B cell (primary cell): ENCODE measurements at regions not wholly inside any gene's neighbourhood (a gene's known extent, or its start where the extent isn't known, plus 50 kb on each side); places are given as distances from the start of the nearest gene placed in this dataset.

Source experiments
- ATAC-seq: fragments of 200-7000 bp; cut with Tn5 transposase; one replicate; pipeline ENCODE4 v1.10.0; 2021; ENCODE audit warnings: low read depth, mild to moderate bottlenecking, moderate number of reproducible peaks, moderate library complexity
- CTCF ChIA-PET: fragments of 350-600 bp; sonication (Branson Sonifier 250); formaldehyde crosslinking; loops from one replicate; lab custom pipeline; 2021; ENCODE audit warnings: antibody characterized with exemption, inconsistent platforms; lab: Charles Lee
- POLR2A ChIA-PET: fragments of 350-600 bp; sonication (Branson Sonifier 250); formaldehyde crosslinking; loops from one replicate; lab custom pipeline; 2021; ENCODE audit warnings: antibody characterized with exemption; lab: Charles Lee
- DNase-seq: peaks from one replicate; pipeline ENCODE4 v3.0.0; 2013
- H2AFZ ChIP-seq: 2 replicates; pipeline ENCODE4 v1.6.1; 2012; ENCODE audit warnings: mild to moderate bottlenecking, low read depth, low read length; ENCODE audit not compliant: insufficient read depth, poor library complexity, severe bottlenecking
- H3K27ac ChIP-seq, 2 donors: 1 replicate in 1 of 2; 2 replicates in 1 of 2; pipeline ENCODE4 v1.5.1; 2012 to 2013; ENCODE audit warnings: low read length in 2 of 2, mild to moderate bottlenecking in 2 of 2, moderate library complexity in 1 of 2
- H3K27me3 ChIP-seq, 4 experiments: fragments of 200-600 bp in 1 of 4; sonication (generic) in 1 of 4; replicated peaks in 1 of 4; 1 replicate in 2 of 4; 2 replicates in 2 of 4; pipeline versions ENCODE4 v1.6.1 to v1.7.0; 2013 to 2016; ENCODE audit warnings: low read length in 3 of 4, mild to moderate bottlenecking in 2 of 4, mixed read lengths in 1 of 4, moderate library complexity in 1 of 4; ENCODE audit not compliant: insufficient read depth in 4 of 4, control insufficient read depth in 3 of 4; ENCODE audit errors: control extremely low read depth in 1 of 4
- H3K36me3 ChIP-seq, 2 experiments: replicated peaks in 1 of 2; 1 replicate in 1 of 2; 2 replicates in 1 of 2; pipeline versions ENCODE4 v1.6.1 to v1.7.1; 2013; ENCODE audit warnings: low read length in 1 of 2; ENCODE audit not compliant: insufficient read depth in 2 of 2, control insufficient read depth in 1 of 2; ENCODE audit errors: control extremely low read depth in 1 of 2, extremely low read depth in 1 of 2
- H3K4me1 ChIP-seq, 2 donors: fragments of 200-600 bp in 1 of 2; sonication (generic) in 1 of 2; 1 replicate in 1 of 2; 2 replicates in 1 of 2; pipeline versions ENCODE4 v1.5.1 to v1.6.1; 2013 to 2017; ENCODE audit warnings: low read length in 2 of 2; ENCODE audit not compliant: control insufficient read depth in 2 of 2, insufficient read depth in 2 of 2
- H3K4me2 ChIP-seq: replicated peaks from 2 replicates; pipeline ENCODE3; 2012; ENCODE audit warnings: mild to moderate bottlenecking, low read depth, low read length; ENCODE audit not compliant: poor library complexity, severe bottlenecking
- H3K4me3 ChIP-seq, 5 experiments: fragments of 200-600 bp in 1 of 5; sonication (generic) in 1 of 5; 1 replicate in 3 of 5; 2 replicates in 2 of 5; pipeline versions ENCODE4 v1.5.1 to v1.7.0; 2011 to 2016; ENCODE audit warnings: low read length in 4 of 5, mild to moderate bottlenecking in 4 of 5, low read depth in 2 of 5, control low read depth in 1 of 5, moderate library complexity in 1 of 5; ENCODE audit not compliant: insufficient read depth in 1 of 5; ENCODE audit errors: control extremely low read depth in 1 of 5, extremely low read depth in 1 of 5
- H3K79me2 ChIP-seq: fragments of 200-600 bp; sonication (generic); one replicate; pipeline ENCODE4 v1.6.0; 2016; ENCODE audit warnings: low read length; ENCODE audit not compliant: control insufficient read depth, insufficient read depth
- H3K9ac ChIP-seq: fragments of 200-600 bp; sonication (generic); 2 replicates; pipeline ENCODE4 v1.6.1; 2017; ENCODE audit warnings: mild to moderate bottlenecking, low read length, moderate library complexity
- H3K9me3 ChIP-seq, 3 donors: one replicate each; pipeline versions ENCODE4 v1.6.1 to v1.7.1; 2013; ENCODE audit warnings: low read length in 2 of 3; ENCODE audit not compliant: control insufficient read depth in 2 of 3, insufficient read depth in 1 of 3; ENCODE audit errors: control extremely low read depth in 1 of 3
- H4K20me1 ChIP-seq: 2 replicates; pipeline ENCODE4 v1.6.0; 2012; ENCODE audit warnings: mild to moderate bottlenecking, low read length; ENCODE audit not compliant: insufficient read depth, control insufficient read depth, poor library complexity, severe bottlenecking
- H3K27ac Mint-ChIP-seq: one replicate; pipeline ENCODE4 v1.8.0; 2021; ENCODE audit warnings: mixed read lengths
- H3K27me3 Mint-ChIP-seq: one replicate; pipeline ENCODE4 v1.8.0; 2021; ENCODE audit warnings: mixed read lengths
- H3K4me1 Mint-ChIP-seq: one replicate; pipeline ENCODE4 v1.8.0; 2021; ENCODE audit warnings: mixed read lengths
- H3K4me3 Mint-ChIP-seq: one replicate; pipeline ENCODE4 v1.8.0; 2021; ENCODE audit warnings: mixed read lengths
- H3K9me3 Mint-ChIP-seq: one replicate; pipeline ENCODE4 v1.8.0; 2022; ENCODE audit warnings: mixed read lengths; ENCODE audit not compliant: insufficient read depth
- CTCF ChIP-seq: fragments of 200-600 bp; IDR thresholded peaks from one replicate; pipeline ENCODE4 v1.8.0; 2022; ENCODE audit warnings: antibody characterized with exemption, mild to moderate bottlenecking
- EZH2 ChIP-seq: IDR thresholded peaks from 2 replicates; pipeline ENCODE4 v1.6.1; 2012; ENCODE audit warnings: borderline replicate concordance, low read depth, mild to moderate bottlenecking, moderate library complexity, low read length; ENCODE audit not compliant: insufficient read depth, poor library complexity, severe bottlenecking
- WGBS: methylation state at CpG from one replicate; pipeline ENCODE4 v1.1.5; 2013; ENCODE audit warnings: missing lambda C conversion rate; ENCODE audit not compliant: insufficient coverage; 5-methylcytosine and 5-hydroxymethylcytosine counted together
- intact Hi-C: fragments of 100-400 bp; cut with micrococcal nuclease; formaldehyde crosslinking; loops from one replicate; pipeline ENCODE4 v1.10.0; 2022

GRCh38 chr9:8027351-8027750 lies 227.8 kb upstream of the DMAC1 start:
- H3K27ac ChIP-seq = no peak overlapping the region
- H3K27me3 Mint-ChIP-seq = peaks cover 4% of the 10 kb centered on the region
- no peaks in the 10 kb centered on the region for H3K27me3 ChIP-seq
- H3K9me3 Mint-ChIP-seq = no peaks in the 10 kb centered on the region
- H3K4me1 ChIP-seq = no peaks in the 10 kb centered on the region
- ChIA-PET CTCF (no interaction called here), POLR2A (no interaction called here)
- no peaks in the 10 kb centered on the region for H4K20me1 ChIP-seq
- 95% methylated on average over 3 of the region's 4 CpGs for WGBS
- H3K36me3 ChIP-seq = no peaks in the 10 kb centered on the region
- no peak for DNase-seq
- no peak overlapping the region for H3K4me3 ChIP-seq
- no peak overlapping the region for H3K9ac ChIP-seq
- H3K4me3 Mint-ChIP-seq = no peak overlapping the region
- H3K4me1 Mint-ChIP-seq = no peaks in the 10 kb centered on the region
- no peaks in the 10 kb centered on the region for H3K9me3 ChIP-seq
- no peak overlapping the region for H3K4me2 ChIP-seq
- no peaks in the 10 kb centered on the region for H3K79me2 ChIP-seq
- no peak overlapping the region for H3K27ac Mint-ChIP-seq
- ATAC-seq = no peak
- intact Hi-C loops = no loop called here
- TF ChIP-seq EZH2 (no peak), CTCF (no peak)
- no peak overlapping the region for H2AFZ ChIP-seq

- Mint-ChIP-seq H3K4me1 (no peaks in the 10 kb centered on the region), H3K27me3 (peaks cover 4% of the 10 kb centered on the region), H3K9me3 (no peaks in the 10 kb centered on the region), H3K27ac (no peak overlapping the region), H3K4me3 (no peak overlapping the region)
- intact Hi-C loops = no loop called here
- TF ChIP-seq EZH2 (no peak), CTCF (no peak)
- no peak overlapping the region for H3K27ac ChIP-seq
- H3K4me1 ChIP-seq = no peaks in the 10 kb centered on the region
- DNase-seq (no peak), ATAC-seq (no peak)
- H3K9me3 ChIP-seq = no peaks in the 10 kb centered on the region
- H3K4me2 ChIP-seq = no peak overlapping the region
- no peaks in the 10 kb centered on the region for H3K27me3 ChIP-seq
- H2AFZ ChIP-seq = no peak overlapping the region
- no peaks in the 10 kb centered on the region for H4K20me1 ChIP-seq
- WGBS = no CpG with 5 or more reads among the region's 2 CpGs
- POLR2A ChIA-PET = no interaction called here
- H3K4me3 ChIP-seq = no peak overlapping the region
- no peak overlapping the region for H3K9ac ChIP-seq
- no peaks in the 10 kb centered on the region for H3K79me2 ChIP-seq
- no peaks in the 10 kb centered on the region for H3K36me3 ChIP-seq
- CTCF ChIA-PET = no interaction called here
Observed at GRCh38 chr9:8025551-8025950, 226.0 kb upstream of the DMAC1 start.
